HS-27A (cell line): ENCODE measurements at regions not wholly inside any gene's neighbourhood (a gene's known extent, or its start where the extent isn't known, plus 50 kb on each side); places are given as distances from the start of the nearest gene placed in this dataset.

Experiments
- DNase-seq: peaks from one replicate; pipeline ENCODE4 v3.0.0-alpha.2; 2012; ENCODE audit warnings: low read depth, missing footprints

GRCh38 chr11:15730995-15731385, 616.3 kb downstream of the INSC start:
- DNase-seq, result no peak

- no peak for DNase-seq
Observed at GRCh38 chr11:15735706-15736105, 620.6 kb downstream of the SOX6 start.

GRCh38 chr11:15737320-15737719, 619.0 kb downstream of the SOX6 start:
- no peak for DNase-seq

GRCh38 chr11:15738931-15739330, 617.4 kb downstream of the SOX6 start:
- no peak for DNase-seq

- no peak for DNase-seq
Observed at GRCh38 chr11:15742626-15743519, 613.5 kb downstream of the SOX6 start.

- DNase-seq, result no peak
Observed at GRCh38 chr11:15744693-15745092, 611.7 kb downstream of the SOX6 start.

GRCh38 chr11:15745266-15745665, 611.1 kb downstream of the SOX6 start:
- DNase-seq, result no peak

- no peak for DNase-seq
Observed at GRCh38 chr11:15747671-15748070, 608.7 kb downstream of the SOX6 start.

GRCh38 chr11:15748132-15748531, 608.2 kb downstream of the SOX6 start:
- DNase-seq, result no peak

- DNase-seq, result no peak
Observed at GRCh38 chr11:15748741-15749140, 607.6 kb downstream of the SOX6 start.

GRCh38 chr11:15750535-15751308, 605.6 kb downstream of the SOX6 start:
- DNase-seq, result no peak

GRCh38 chr11:15754221-15754620, 602.1 kb downstream of the SOX6 start:
- DNase-seq, result no peak

- DNase-seq, result no peak
Observed at GRCh38 chr11:15757048-15757698, 599.2 kb downstream of the SOX6 start.

- DNase-seq, result no peak
Observed at GRCh38 chr11:15758857-15759465, 597.4 kb downstream of the SOX6 start.

- DNase-seq, result no peak
Observed at GRCh38 chr11:15761235-15761634, 595.1 kb downstream of the SOX6 start.

GRCh38 chr11:15764326-15764725, 592.0 kb downstream of the SOX6 start:
- DNase-seq, result no peak

GRCh38 chr11:15764948-15765347, 591.4 kb downstream of the SOX6 start:
- DNase-seq, result no peak

- DNase-seq, result no peak
Observed at GRCh38 chr11:15765530-15765929, 590.8 kb downstream of the SOX6 start.

GRCh38 chr11:15768321-15768720, 588.0 kb downstream of the SOX6 start:
- DNase-seq, result no peak

GRCh38 chr11:15769203-15769602, 587.1 kb downstream of the SOX6 start:
- DNase-seq, result no peak

- DNase-seq, result peak; percentile 43
Observed at GRCh38 chr11:15770798-15771414, 585.4 kb downstream of the SOX6 start.

GRCh38 chr11:15772547-15772946, 583.8 kb downstream of the SOX6 start:
- no peak for DNase-seq
